HG02623 (cell line): ENCODE measurements at regions not wholly inside any gene's neighbourhood (a gene's known extent, or its start where the extent isn't known, plus 50 kb on each side); places are given as distances from the start of the nearest gene placed in this dataset.
"Not testable (repeated sequence)": the region's sequence is repeated elsewhere in the genome, so short reads cannot be mapped to it uniquely, and the experiment has no call there.

ENCODE experiments used
- ATAC-seq: cut with Tn5 transposase; IDR thresholded peaks from one replicate; pipeline ENCODE4 v1.9.1; 2021; ENCODE audit warnings: moderate library complexity; ENCODE audit not compliant: unreplicated experiment

- ATAC-seq, result no peak
These were observed 1606.8 kb upstream of the PIK3C3 start for GRCh38 chr18:40348196-40348595.

- ATAC-seq, result no peak
These were observed 1607.8 kb upstream of the PIK3C3 start for GRCh38 chr18:40347261-40347660.

DNA sequence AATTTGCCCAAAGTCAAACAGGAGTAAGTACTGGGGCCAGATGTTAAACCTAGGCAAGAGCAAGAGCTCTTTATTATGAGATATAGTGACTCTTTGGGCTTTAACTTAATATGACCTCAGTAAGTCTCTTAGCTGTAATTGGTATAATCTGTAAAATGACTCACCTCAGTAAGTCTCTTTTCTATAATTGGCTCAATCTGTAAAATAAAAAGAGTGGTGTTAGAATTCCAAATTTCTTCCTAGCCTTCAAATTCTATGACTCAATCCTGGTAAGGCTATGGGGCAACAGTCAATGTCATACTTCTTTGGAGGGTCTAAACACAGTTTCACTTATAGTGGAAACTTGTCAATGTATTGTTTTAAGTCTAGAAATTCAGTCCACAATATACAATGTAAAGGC, 1608.9 kb upstream of the PIK3C3 start:
- no peak for ATAC-seq

- ATAC-seq, result no peak
These were observed 1613.3 kb upstream of the PIK3C3 start for GRCh38 chr18:40341701-40342100.

DNA sequence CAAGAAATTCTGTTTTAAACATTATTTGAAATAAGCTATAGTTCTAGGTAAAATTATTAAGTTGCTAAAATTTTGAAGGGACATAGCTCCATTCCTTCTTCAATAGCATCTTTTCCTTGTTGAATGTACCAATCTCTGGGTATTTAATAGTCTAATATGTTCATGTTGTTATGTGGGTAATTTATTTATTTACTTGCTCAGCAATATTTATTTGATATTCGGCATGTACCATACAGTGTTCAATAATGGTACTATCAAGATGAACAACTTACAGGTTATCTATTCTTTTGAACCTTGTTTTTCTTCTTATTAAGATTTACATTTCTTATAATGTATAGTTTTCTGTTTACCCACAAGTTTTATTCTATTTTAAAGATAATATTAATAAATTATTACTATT, 1616.8 kb upstream of the PIK3C3 start:
- ATAC-seq, result no peak

- ATAC-seq, result no peak
These were observed 1628.0 kb upstream of the PIK3C3 start for GRCh38 chr18:40326985-40327384.

- no peak for ATAC-seq
These were observed 1629.0 kb upstream of the PIK3C3 start for GRCh38 chr18:40325988-40326387.

DNA sequence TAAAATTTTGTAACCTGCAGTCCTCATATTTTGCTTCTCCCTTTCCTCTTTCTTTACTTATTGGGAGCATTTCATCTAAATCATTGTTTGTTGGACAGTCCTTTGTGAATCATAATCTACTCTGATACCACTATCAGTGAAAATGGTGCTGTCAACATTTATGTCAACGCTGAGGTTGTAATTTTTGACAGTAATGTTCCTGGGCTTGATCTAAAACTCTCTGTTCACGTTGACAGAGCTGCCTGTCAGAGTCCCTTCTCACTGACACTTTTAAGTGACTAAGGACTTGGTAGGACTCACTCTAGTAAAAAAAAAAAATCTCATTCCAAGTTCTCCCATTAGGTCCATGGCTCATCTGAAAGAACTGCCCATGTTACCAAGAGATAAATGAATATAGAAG, 1640.8 kb upstream of the PIK3C3 start:
- no peak for ATAC-seq

DNA sequence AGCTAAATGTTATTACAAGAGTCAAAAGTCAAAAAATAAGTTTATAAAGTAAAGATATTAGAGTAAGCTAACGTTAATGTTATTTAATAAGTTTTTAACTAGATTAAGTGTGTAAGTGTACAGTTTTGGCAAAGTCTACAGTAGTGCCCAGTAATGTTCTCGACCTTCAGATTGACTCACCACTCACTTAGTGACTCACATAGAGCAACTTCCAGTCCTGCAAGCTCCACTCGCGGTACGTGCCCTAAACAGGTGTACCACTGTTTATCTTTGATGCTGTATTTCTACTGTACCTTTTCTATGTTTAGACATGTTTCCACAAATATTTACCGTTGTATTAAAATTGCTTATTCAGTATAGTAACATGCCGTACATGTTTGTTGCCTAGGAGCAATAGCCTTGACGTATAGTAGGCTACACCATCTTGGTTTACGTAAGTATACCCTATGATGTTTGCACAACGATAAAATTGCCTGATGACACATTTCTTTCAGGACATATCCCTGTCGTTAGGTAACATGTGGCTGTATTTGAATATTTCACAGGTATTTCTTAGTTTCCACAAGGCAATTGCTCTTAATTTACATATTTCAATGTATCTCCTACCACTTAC, 1641.9 kb upstream of the PIK3C3 start:
- ATAC-seq, result no peak

- ATAC-seq, result no peak
These were observed 1647.4 kb upstream of the PIK3C3 start for GRCh38 chr18:40307627-40308026.

GRCh38 chr18:40296717-40297413, 1658.2 kb upstream of the PIK3C3 start:
- ATAC-seq, result no peak

- no peak for ATAC-seq
These were observed 1661.9 kb upstream of the PIK3C3 start for GRCh38 chr18:40292985-40293710.

DNA sequence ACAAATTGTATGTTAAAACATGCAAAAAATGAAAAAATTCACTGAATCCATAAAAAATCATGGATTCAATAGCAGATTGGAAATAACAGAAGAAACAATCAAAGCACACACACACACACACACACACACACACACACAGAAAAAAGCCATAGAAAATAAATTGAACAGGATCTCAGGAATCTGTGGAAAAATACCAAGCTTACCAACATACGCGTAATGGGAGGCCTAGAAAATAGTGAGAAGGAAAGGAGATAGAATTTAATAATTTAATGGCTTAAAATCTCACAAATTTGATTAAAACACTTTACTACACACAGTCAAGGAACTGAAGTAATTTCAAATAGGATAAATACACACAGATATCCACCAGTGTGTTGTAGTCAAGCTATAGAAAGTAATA, 1671.5 kb upstream of the PIK3C3 start:
- ATAC-seq, result no peak

- ATAC-seq, result not testable (repeated sequence)
These were observed 1673.7 kb upstream of the PIK3C3 start for GRCh38 chr18:40281356-40281755.

DNA sequence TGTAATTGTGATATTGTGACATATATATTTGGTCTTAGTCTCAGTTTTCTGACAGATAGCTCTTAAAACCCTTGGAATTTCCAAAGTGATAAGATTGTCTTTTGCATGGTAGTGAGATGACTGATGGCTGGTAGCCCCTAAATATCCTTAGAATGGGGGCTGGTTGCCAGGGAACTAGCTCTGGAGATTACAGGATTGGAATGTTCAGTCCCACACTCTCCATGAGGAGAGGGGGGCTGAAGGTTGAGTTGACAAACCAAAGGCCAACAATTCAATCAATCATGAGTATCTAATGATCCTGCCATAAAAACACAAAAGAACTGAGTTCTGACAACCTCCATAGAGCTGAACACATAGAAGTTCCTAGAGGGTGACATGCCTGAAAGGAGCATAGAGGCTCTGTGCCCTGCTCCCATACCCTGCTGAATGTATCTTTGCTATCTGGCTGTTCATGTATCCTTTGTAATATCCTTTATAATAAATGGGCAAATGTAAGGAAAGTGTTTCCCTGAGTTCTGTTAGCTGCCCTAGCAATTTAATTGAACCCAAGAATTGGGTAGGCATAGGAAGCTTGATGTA, 1680.3 kb upstream of the PIK3C3 start:
- no peak for ATAC-seq

- no peak for ATAC-seq
These were observed 1682.3 kb upstream of the PIK3C3 start for GRCh38 chr18:40272630-40273231.

GRCh38 chr18:40259115-40259835, 1695.8 kb upstream of the PIK3C3 start:
- no peak for ATAC-seq

DNA sequence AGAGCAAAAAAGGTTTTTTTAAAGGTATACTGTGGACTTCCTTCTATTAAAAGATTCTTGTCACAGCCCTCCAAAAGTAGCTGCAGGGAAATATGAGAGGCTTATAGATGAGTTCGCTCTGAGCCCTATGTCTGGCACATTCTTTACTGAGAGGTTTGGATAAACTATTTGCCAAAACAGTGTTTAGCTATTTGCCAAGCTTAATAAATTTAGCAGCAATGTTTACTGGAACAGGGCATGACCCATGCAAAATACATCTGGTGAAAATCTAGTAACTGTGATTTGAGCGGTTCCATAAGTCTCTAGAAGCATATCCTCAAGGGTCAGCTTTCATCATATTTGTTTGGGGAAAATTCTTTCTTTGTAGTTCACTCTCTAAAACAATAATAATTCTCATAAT, 1696.7 kb upstream of the PIK3C3 start:
- no peak for ATAC-seq

DNA sequence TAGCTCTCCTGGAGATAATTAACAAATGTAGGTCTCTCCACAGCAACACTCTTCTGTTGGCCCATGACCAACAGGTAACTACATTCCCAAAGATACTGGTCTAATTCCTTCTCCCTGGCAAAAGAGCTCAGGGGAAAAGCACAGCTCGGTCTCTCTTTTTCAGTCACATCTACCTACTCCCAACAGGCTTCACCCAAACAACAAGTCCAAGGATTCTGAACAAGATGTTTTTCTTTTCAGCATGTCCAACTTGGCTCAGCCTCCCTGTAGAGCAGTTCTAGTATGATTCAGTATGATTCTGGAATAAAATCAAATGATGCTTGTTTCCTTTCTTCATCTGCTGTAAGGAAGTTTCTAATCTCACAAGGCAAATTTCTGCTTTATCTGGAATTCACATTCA, 1704.8 kb upstream of the PIK3C3 start:
- no peak for ATAC-seq

- no peak for ATAC-seq
These were observed 1705.5 kb upstream of the PIK3C3 start for GRCh38 chr18:40249390-40250080.
